Activated CD4-positive, alpha-beta T cell treated with anti-CD3 and anti-CD28 coated beads, Interleukin-10, Interleukin-2, amounts not matched to agents 100 ng/mL and 50 ng/mL, durations not matched to agents 16 hours and 8 hours (primary cell): ENCODE measurements at regions not wholly inside any gene's neighbourhood (a gene's known extent, or its start where the extent isn't known, plus 50 kb on each side); places are given as distances from the start of the nearest gene placed in this dataset.

Source experiments
- DNase-seq: peaks from one replicate; pipeline ENCODE4 v3.0.0-alpha.2; 2020

DNA sequence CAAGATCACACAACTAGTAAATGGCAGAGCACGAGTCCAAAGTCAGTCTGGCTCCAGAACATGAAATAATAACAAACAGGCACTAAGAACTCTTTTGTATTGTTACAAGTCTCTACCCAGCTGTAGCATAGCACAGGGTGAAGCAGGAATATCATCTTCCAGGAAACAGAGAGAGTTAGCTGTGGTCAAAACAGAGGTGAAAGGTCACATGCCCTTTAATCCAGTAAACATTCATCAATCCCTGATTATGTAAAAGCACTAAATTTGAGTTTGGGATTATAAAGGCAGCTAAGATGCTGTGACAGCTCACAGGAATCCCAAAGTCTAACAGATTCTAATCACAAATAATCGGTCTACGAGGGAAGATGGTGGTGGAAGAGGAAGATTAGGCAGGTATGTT lies 133.0 kb upstream of the ASTN2 start:
- DNase-seq = no peak

DNA sequence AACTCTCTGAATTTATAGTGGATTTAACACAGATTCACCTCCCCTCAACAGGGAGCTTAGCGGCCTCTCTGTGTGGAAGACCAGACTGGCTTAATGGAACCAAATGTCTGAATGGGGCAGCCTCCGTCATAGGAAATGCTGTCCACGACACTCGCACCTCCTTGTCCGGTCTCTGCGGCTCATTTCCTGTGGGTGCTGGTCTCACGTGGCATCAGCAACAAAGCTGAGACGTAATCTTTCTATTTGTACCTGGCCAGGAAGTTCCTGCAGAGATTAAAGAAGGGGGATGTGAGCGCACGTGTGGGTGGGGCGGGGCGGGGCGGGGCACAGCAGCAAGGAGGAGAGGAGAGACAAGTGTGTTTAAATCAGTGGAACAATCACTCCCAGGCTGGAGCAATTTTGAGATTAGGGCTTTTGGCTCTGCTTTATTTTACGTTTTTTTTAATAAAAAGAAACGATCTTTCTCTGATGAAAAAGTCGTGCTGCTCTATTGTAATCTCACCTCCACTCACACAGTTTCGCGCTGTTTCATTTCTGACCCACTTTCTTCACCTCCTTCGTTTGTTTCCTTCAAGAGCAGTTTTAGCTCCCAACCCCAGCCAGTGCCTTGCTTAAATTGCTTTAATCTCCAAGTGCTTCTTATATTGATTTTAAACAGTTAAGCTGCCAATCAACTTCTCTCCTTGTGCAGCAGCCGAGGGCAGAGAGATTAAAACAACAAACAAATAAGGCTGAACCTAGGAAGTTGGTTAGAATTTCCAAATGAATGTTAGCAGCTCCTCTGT lies 132.2 kb upstream of the ASTN2 start:
- DNase-seq = peak; percentile 2

DNA sequence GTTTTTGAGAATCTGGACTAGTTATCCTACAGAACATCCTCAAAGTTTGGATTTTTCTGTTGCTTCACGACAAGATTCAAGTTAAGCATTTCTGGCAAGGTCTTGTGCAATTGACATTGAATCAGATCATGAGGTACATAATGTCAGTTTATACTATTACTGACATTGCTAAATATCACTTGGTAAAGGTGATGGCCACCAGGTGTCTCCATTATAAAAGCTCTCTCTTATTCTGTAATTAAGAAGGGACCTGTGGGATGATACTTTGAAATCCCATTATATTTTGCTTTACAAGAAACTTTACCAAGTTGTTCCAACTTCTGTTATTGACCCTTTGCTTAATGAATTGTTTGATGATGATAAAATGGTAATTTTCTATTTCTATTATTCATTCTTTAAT lies 131.0 kb upstream of the ASTN2 start:
- DNase-seq = no peak

DNA sequence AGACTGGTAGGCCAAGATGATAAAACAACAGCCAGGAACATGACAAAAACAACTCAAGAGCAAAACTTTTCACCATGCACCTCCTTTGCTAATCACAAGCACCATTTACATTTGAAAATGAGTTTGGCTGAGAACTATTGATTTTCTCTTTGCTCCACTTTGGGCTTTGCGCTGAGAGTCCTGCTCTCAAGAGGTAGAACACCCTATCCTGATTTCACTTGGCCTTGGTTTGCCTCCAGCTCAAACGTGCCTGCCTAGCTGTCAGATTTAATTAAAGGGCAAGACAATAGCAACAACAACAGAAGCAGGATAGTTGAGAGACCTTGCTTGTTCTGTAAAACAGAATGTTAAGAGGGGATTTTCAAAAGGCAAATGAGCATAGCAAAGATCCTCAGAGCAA lies 128.2 kb upstream of the ASTN2 start:
- no peak for DNase-seq

DNA sequence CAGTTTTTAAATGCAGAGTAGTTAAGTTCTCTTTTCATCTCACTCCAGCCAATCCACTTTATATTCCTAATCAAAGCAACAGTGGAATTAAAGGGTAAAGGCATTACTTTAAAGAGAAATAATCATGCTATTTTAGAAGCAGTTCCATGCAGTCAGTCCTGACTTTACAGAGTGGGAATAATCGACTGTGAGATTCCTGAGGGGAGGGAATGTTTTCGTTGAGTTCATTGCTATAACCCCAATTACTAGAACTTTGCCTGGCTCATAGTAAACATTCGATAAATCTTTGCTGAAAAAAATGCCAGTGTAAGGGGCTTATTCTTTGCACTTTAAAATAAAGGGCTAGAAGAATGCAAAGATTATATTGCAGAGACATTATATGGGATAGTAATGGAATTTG lies 127.2 kb upstream of the ASTN2 start:
- DNase-seq = no peak

DNA sequence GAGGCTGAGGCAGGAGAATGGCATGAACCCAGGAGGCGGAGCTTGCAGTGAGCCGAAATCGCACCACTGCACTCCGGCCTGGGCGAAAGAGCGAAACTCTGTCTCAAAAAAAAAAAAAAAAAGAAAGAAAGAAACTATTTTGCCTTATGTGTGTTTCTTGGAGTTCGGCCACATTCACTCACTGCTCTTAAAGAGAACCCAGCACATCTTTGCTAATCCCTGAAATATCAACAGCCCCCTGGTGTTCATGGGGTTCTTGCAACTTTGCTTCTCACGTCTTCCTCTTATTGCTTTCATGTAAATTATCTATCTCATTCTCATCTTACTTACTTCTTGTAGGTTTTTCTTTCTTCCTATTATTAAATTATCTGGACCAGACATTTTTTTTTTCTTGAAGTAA lies 126.3 kb upstream of the ASTN2 start:
- no peak for DNase-seq

DNA sequence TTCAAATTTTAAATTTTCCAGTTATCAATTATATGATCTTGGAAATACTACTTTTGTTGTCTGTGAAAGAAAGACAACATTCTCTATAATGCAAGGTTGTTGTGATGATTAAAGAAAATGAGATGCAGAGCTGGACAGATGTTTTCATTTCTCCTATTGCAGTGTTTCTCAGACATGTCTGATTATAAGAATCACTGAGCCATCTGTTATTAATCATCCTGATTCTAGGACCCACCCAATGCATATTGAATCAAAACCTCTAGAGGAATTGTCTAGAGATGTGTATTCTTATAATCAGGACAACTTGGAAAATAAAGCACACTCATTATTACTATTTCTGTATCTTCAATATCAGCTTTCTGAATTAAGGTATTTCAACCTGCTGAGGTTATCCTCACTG lies 121.1 kb upstream of the ASTN2 start:
- DNase-seq = no peak

DNA sequence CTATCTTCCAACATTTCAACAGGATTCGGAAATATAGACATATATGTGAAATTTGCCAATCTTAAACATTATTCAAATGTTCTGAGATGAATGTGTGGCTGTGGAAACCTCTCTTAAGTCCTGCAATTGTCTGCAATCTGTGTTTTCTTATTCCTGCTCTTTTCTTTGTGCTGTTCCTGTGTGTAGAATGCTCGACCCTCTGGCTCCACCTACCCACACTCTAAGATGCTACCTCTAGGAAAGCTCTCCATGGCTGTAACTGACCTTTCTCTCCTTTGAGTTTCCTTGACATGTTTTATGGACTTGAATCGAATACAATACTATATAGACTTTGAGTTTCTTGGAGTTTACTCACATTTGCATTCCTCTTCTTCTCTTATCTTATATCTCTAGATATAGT lies 120.6 kb upstream of the ASTN2 start:
- DNase-seq = no peak

DNA sequence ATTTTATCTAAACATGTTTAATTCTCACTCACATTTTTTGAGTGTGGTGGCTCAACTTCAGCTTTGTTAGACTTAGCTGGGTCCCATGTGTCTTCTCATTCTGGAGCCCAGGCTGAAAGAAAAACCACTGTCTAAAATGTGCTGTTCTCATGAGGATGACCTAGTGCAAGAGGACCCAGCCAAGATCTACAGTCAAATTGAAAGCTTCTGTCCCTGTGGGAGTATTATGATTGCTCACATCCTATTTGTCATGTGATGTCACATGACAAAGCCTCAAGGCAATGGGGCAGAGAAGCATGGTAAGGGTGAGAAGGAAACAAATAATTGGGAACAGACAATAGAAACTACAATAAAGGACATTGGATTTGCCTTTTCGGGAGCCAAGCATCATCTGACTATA lies 113.4 kb upstream of the ASTN2 start:
- peak; percentile 5 for DNase-seq

DNA sequence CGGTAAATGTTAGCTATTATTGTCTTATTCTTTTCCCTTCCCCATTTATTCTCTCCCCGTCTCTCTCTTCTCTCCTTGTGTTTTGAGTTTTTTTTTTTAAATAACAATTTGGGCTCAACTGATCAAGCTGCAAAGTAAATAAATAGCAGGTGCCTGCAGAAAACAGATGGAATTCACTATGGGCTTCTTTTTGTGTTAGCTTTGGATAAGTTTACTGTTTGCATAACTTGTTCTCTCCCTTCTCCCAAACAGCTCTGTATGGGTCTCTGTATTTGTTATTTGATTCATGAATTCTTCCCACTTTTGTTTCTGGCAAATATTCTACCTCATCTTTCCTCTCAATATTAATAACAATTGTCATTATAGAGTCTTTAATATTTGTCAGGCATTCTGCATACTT lies 111.8 kb upstream of the ASTN2 start:
- DNase-seq = no peak

DNA sequence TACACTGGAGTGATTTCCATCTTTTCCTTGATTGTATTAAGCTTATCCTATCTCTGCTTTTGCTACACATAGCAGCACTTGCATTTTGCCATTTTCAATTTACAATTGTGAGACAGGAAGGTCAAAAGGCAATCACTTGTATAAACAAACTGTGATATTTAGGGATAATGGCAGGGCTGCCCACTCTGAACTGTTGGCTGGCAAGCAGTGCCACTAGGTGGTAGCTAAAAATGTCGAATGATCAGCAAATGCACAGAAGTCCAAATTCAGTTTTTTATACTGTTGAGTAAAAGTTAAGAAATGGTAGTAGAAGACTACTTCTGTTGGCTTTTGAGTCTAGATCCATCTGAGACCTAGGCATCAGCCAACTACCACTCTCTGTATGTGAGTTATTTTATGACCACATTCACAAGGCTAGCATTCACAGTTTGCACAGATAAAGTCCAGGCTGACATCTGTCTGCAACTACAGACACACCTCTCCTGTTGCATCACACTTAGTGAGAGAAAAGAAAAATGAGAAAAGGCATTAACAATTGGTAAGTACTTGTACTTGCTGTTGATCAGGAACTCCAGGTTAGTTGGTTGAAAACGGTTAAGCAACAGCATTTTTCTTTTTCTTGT lies 108.8 kb upstream of the ASTN2 start:
- no peak for DNase-seq

DNA sequence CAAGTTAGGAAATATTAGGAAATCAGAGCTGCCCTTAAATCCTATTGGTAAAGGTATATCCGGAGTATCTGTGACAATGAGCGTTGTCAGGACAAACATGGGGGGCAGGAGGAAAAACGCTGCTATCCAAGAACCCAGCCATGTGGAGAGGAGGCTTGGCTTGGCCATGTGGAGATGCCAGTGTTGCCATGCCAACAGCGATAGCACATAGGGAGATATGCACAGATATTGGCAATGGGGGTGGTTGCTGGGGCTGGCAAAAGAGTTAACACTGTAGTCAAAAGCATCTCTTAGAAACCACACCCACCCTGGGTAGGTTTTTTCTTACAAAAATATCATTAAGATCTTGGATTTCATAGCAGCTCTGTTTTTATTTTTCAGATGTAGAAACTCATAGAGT lies 106.4 kb upstream of the ASTN2 start:
- DNase-seq = no peak

DNA sequence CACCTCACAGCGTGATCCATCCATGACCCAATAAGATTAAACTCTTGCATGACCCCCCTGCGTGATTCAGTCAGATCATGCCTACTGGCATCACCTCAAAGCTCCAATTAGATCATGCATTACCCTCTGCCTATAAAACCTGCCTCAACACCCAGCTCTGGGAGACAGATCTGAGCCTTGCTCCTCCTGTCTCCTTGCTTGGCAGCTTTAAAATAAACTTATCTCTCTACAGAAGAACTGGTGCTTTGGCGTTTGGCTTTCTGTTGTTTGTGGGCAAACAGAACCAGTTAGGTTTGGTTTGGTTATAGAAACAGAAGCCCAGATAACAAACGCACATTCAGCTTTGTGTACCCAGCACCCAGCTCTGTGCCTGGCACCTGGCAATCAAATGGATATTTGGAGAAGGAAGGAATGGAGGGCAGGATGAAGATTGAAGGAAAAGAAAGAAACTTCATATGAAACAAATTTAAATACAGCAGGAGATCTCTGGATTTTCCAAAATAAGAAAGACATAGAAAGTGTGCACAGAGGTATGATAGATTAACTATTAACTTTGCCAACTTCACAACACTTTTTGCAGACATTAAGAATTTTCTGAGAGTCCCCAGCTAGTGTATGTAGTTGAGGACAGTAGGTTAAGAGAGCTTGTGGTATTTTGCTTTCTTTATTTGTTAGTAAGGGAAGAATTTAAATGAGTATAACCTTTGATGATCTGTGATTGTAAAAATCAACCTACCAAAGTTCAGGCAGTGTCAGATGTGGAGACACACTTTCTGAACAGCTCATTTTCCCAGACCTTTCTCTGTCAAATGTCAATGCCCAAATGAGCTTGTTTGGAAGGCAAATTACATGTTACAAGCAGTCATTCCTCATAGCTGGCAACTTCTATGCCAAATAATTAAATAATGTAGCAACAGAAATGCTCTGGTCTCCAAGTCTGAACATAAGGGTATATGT lies 102.1 kb upstream of the ASTN2 start:
- DNase-seq = no peak

DNA sequence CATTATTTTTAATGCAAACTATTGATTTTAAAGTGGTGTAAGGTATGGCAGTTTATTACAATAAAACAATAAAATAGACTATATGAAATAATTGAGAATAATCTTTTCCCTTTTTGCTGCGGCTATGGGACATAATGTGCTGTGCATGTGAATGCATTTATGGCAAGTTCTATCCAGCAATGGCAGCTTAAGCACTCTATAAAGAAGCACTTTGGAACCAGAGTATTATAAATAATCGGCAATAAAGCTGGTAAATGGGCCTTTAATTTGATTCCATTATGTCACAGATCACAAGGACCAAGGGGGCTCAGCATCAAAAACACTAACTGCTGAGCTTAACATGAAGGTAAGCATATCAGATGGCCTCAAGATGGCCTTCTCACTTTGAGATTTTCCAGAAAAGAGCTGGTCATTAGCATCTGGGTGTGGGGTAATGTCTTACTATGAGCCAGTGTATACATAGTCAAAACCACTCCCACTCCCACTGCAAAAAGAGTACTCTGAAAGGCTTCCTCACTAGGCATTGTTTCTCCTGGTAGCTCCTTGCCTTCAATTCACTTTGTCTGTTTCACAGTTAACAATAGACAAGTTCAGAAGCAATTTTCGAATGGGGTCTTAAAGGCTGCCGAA lies 97.1 kb upstream of the ASTN2 start:
- no peak for DNase-seq

DNA sequence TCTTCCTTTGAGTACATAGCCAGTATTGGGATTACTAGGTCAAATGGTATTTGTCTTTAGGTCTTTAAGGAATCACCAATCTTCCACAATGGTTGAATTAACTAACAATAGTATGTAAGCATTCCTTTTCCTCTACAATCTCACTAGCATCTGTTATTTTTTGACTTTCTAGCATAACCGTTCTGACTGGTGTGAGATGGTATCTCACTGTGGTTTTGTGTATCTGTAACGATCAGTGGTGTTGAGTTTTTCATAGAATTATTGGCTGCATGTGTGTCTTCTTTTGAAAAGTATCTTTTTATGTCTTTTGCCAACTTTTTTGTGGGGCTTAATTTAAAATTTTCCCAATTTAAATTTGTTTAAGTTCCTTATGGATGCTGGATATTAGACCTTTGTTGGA lies 81.5 kb upstream of the ASTN2 start:
- no peak for DNase-seq

DNA sequence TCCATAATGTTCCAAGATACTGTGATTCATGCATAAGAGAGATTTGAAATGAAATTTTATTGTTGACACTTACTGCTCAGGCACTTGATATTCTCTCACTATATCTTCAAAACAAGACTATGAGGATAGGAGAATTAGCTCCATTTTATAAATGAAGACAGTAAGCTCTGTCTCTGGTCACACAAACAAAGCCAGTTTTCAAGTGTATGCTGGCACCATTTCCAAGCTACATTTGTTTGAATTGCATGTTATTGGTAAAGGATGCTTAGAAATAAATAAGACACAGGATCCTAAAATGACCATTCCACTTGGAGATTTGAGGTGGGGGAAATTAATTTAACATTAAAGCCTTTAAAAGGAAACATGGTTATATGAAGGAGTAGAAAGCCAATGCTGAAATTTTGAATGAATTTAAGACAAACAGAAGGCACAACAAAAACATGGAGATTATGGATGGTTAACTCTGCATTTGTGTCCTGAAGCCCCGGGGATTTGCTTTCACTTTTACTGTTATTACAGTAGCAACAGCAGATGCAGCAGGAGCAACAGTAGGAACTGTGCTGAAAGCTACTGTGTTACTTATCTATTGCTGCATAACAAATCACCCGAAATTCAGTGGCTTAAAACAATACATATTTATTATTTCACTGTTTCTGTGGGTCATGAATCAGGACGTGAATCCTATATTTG lies 79.7 kb upstream of the ASTN2 start:
- DNase-seq = no peak

DNA sequence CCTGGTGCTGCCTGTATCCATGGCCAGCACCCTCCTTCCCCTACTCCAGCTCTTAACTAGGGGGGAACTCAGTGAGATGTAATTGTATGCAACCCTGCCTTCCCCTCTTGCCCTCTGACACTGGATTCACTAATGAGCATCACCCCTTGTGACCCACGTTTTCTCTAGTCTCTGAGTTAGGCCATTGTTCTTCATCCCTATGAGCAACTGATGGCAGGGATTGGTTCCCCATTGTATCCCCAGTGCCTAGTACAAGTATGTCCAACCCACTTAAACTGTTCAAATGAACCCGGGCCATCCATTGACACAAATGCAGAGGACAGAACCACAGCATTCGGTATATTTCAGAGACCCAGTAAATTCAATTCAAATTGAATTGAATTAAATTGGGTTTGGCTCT lies 77.6 kb upstream of the ASTN2 start:
- DNase-seq = no peak

DNA sequence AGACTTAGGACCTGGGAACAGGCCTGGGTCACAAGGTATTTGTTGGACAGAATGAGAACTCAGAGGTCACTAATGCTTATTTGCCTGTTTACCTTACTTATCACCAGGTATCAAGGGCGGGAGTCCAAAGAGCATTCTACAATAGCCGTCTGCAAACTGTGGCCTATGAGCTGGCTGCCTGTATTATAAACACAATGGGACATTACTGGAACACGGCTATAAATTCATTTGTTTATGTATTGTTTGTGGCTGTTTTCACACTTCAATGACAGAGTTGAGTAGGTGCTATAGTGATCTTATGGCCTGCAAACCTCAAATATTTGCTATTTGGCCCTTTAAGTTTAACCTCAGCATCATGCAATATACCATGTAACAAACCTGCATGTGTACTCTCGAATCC lies 76.6 kb upstream of the ASTN2 start:
- DNase-seq = no peak

DNA sequence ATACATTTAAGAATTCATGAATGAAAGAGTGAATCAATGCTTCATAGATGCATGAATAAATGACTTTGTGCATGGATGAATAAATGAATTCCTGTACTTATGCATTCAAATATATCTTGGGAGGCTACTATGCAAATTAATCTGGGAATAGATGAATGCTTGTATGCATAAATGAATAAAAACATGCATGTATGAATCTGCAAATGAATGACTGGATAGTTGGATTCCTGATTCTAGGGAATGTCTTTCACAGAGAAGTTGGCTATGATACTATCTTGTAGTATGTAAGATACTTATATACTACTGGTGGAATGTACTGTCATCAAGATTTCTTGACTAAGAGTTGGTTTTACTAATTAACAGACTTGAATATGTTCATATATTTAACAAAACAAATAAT lies 75.3 kb upstream of the ASTN2 start:
- DNase-seq = no peak

DNA sequence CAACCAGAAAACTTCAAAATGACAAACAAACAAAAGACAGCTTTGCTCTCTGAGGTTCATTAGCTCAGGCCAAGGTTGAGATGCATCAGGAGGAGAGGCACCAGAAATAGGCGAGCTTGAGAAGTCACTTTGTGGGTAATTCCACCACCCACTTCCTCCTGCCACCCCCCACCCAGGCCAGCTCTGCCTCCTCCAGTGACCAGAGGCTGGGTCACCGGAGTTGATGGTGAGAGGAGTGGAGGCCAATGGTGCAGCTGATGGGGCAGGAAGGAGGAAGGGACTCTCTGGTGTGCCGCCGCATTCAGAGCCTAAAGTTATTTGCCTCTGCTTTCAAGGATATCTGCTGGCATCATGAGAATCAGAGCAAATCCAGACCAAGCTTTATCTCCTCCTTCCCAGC lies 73.8 kb upstream of the ASTN2 start:
- no peak for DNase-seq

DNA sequence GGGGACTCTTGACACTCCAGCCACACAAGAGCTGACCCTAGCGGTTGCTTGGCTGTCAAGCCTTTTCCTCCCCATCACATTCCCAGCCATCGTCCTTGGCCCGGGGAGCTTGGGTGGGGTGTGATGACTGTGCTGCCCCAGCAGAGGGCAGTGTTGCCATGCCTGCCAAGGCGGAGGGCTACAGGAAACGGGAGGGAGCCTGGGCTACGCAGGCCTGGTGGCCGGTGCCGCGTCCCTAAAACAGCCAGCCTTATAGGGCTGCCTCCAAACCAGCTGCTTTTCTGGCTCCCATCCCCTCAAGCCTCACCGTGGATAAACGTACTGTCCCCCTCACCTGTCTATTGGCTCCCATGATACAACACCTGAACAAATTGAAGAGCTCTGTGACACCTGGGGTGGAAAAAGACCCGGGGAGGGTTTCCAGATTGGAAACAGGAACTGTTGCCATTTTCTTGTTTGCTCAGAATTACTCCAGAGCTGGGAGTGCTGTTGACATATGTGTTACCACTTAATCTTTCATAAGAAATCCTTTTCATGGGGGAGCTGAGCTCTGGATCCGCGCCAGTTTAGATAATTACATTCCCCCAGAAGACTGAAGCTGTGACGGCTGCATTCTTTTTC lies 72.8 kb upstream of the ASTN2 start:
- DNase-seq = peak; percentile 60

DNA sequence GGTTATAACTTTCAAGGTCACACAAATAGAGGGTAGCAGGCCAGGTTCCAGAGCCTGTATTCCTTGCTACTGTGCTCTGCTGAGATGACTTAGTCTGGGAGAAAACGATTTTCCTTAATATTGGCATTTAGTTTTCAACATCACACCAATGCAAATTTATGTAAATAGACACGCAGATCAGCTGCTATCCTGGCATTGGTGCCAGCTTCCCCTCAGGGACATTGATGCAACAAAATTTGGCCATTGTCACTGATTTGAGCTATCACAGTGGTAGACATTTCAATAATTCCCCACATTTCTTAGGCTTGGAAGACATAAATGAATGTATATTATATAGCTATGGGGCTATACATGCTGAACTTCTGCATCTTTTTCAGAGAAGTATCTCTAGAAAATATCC lies 71.6 kb upstream of the ASTN2 start:
- DNase-seq = no peak
